TTC549 (cell line): ENCODE measurements at regions not wholly inside any gene's neighbourhood (a gene's known extent, or its start where the extent isn't known, plus 50 kb on each side); places are given as distances from the start of the nearest gene placed in this dataset.

Experiments
- FAIRE-seq: peaks from 2 replicates; lab custom pipeline; 2012; peaks lifted over from hg19 to GRCh38; lab: Jason Lieb, UNC

- no peak for FAIRE-seq
These were observed 226.7 kb upstream of the MCTP2 start for GRCh38 chr15:94004697-94005096.

GRCh38 chr15:94002041-94002440 is 229.3 kb upstream of the MCTP2 start:
- FAIRE-seq: no peak

GRCh38 chr15:94001255-94001801 is 230.0 kb upstream of the MCTP2 start:
- FAIRE-seq: no peak

GRCh38 chr15:94000606-94001005 is 230.8 kb upstream of the MCTP2 start:
- no peak for FAIRE-seq

- FAIRE-seq: peak; percentile 69
These were observed 234.2 kb upstream of the MCTP2 start for GRCh38 chr15:93997071-93997658.

GRCh38 chr15:93989440-93989998 is 241.8 kb upstream of the MCTP2 start:
- FAIRE-seq: no peak

- no peak for FAIRE-seq
These were observed 244.3 kb upstream of the MCTP2 start for GRCh38 chr15:93987068-93987467.

- no peak for FAIRE-seq
These were observed 244.9 kb upstream of the MCTP2 start for GRCh38 chr15:93986400-93986984.

GRCh38 chr15:93985925-93986324 is 245.4 kb upstream of the MCTP2 start:
- FAIRE-seq: no peak

GRCh38 chr15:93985176-93985575 is 246.2 kb upstream of the MCTP2 start:
- FAIRE-seq: no peak

GRCh38 chr15:93983526-93983925 is 247.8 kb upstream of the MCTP2 start:
- FAIRE-seq: no peak

GRCh38 chr15:93982226-93982727 is 249.1 kb upstream of the MCTP2 start:
- no peak for FAIRE-seq

GRCh38 chr15:93981706-93982105 is 249.7 kb upstream of the MCTP2 start:
- FAIRE-seq: no peak

GRCh38 chr15:93980261-93980911 is 251.0 kb upstream of the MCTP2 start:
- no peak for FAIRE-seq

- FAIRE-seq: no peak
These were observed 256.4 kb upstream of the MCTP2 start for GRCh38 chr15:93974804-93975481.

GRCh38 chr15:93973287-93973686 is 258.1 kb upstream of the MCTP2 start:
- FAIRE-seq: no peak

GRCh38 chr15:93968773-93969172 is 262.6 kb upstream of the MCTP2 start:
- no peak for FAIRE-seq

- FAIRE-seq: no peak
These were observed 266.0 kb upstream of the MCTP2 start for GRCh38 chr15:93965304-93965908.

- FAIRE-seq: no peak
These were observed 276.3 kb upstream of the MCTP2 start for GRCh38 chr15:93954985-93955571.

GRCh38 chr15:93948726-93949125 is 282.6 kb upstream of the MCTP2 start:
- FAIRE-seq: no peak

- no peak for FAIRE-seq
These were observed 287.8 kb upstream of the MCTP2 start for GRCh38 chr15:93943586-93943985.

- no peak for FAIRE-seq
These were observed 289.1 kb upstream of the MCTP2 start for GRCh38 chr15:93942269-93942694.
